WTC11 (cell line): ENCODE measurements at regions not wholly inside any gene's neighbourhood (a gene's known extent, or its start where the extent isn't known, plus 50 kb on each side); places are given as distances from the start of the nearest gene placed in this dataset.

Experiments used
- ATAC-seq: fragments of 200-7000 bp; cut with Tn5 transposase; 2 replicates; pipeline ENCODE4 v1.10.0; 2021; ENCODE audit warnings: mild to moderate bottlenecking, moderate library complexity
- CTCF ChIA-PET: fragments of 300-600 bp; sonication (Branson Sonifier 250); formaldehyde crosslinking; loops from one replicate; lab custom pipeline; 2021; ENCODE audit warnings: antibody characterized with exemption; lab: Charles Lee
- POLR2A ChIA-PET: fragments of 350-600 bp; sonication (Branson Sonifier 250); formaldehyde crosslinking; loops from one replicate; lab custom pipeline; 2021; ENCODE audit warnings: antibody characterized with exemption; lab: Charles Lee
- DNase-seq: peaks from one replicate; pipeline ENCODE4 v3.0.0; 2021; ENCODE audit warnings: low spot score
- H3K27ac Mint-ChIP-seq: 2 replicates; pipeline ENCODE4 v1.8.0; 2021; ENCODE audit warnings: mixed read lengths
- H3K27me3 Mint-ChIP-seq: 2 replicates; pipeline ENCODE4 v1.8.0; 2021; ENCODE audit warnings: low read depth, mild to moderate bottlenecking, moderate library complexity, mixed read lengths
- H3K36me3 Mint-ChIP-seq: 2 replicates; pipeline ENCODE4 v1.8.0; 2021; ENCODE audit warnings: mixed read lengths
- H3K4me1 Mint-ChIP-seq: 2 replicates; pipeline ENCODE4 v1.8.0; 2022; ENCODE audit warnings: mixed read lengths
- H3K4me3 Mint-ChIP-seq: 2 replicates; pipeline ENCODE4 v1.8.0; 2021; ENCODE audit warnings: mild to moderate bottlenecking, moderate library complexity, mixed read lengths
- H3K9me3 Mint-ChIP-seq: 2 replicates; pipeline ENCODE4 v1.8.0; 2021; ENCODE audit warnings: mixed read lengths
- CREB1 ChIP-seq: sonication (generic); formaldehyde crosslinking; IDR thresholded peaks from 2 replicates; pipeline ENCODE4 v1.8.0; 2023; ENCODE audit warnings: mild to moderate bottlenecking, missing genetic modification reagents
- ELF4 ChIP-seq: sonication (generic); formaldehyde crosslinking; IDR thresholded peaks from 2 replicates; pipeline ENCODE4 v1.8.1; 2022; ENCODE audit warnings: low read depth, mild to moderate bottlenecking, moderate library complexity, missing genetic modification reagents
- GRHL2 ChIP-seq: fragments of 250-450 bp; sonication (Bioruptor Pico); IDR thresholded peaks from 2 replicates; pipeline ENCODE4 v1.8.0; 2022; ENCODE audit warnings: mild to moderate bottlenecking, moderate library complexity; ENCODE audit not compliant: insufficient replicate concordance, severe bottlenecking
- IRF2 ChIP-seq: sonication (generic); formaldehyde crosslinking; IDR thresholded peaks from 2 replicates; pipeline ENCODE4 v1.8.0; 2022; ENCODE audit warnings: low read depth, missing genetic modification reagents, borderline replicate concordance
- MYBL2 ChIP-seq: sonication (generic); formaldehyde crosslinking; IDR thresholded peaks from 2 replicates; pipeline ENCODE4 v1.8.1; 2023; ENCODE audit warnings: mild to moderate bottlenecking, moderate library complexity, missing genetic modification reagents
- RELA ChIP-seq: sonication (generic); formaldehyde crosslinking; IDR thresholded peaks from 2 replicates; pipeline ENCODE4 v1.8.1; 2022; ENCODE audit warnings: missing genetic modification reagents, mild to moderate bottlenecking, borderline replicate concordance
- SOX15 ChIP-seq: fragments of 250-450 bp; sonication (Bioruptor Pico); IDR thresholded peaks from 2 replicates; pipeline ENCODE4 v1.9.0; 2021; ENCODE audit warnings: mild to moderate bottlenecking
- TEAD1 ChIP-seq: sonication (generic); formaldehyde crosslinking; IDR thresholded peaks from 2 replicates; pipeline ENCODE4 v1.8.0; 2022; ENCODE audit warnings: mild to moderate bottlenecking, missing genetic modification reagents
- ZNF219 ChIP-seq: sonication (generic); formaldehyde crosslinking; IDR thresholded peaks from 2 replicates; pipeline ENCODE4 v1.8.0; 2023; ENCODE audit warnings: missing genetic modification reagents, mild to moderate bottlenecking, borderline replicate concordance
- ZNF263 ChIP-seq: sonication (generic); formaldehyde crosslinking; IDR thresholded peaks from 2 replicates; pipeline ENCODE4 v1.8.1; 2022; ENCODE audit warnings: low read depth, mild to moderate bottlenecking, moderate library complexity, missing genetic modification reagents
- ZNF416 ChIP-seq: fragments of 250-450 bp; sonication (Bioruptor Pico); IDR thresholded peaks from 2 replicates; pipeline ENCODE4 v1.9.0; 2021; ENCODE audit warnings: mild to moderate bottlenecking, inconsistent platforms
- ZNF423 ChIP-seq: fragments of 250-450 bp; sonication (Bioruptor Pico); IDR thresholded peaks from 2 replicates; pipeline ENCODE4 v2.1.2; 2022; ENCODE audit warnings: mild to moderate bottlenecking, moderate library complexity
- TF ChIP-seq, protein P1 (sequence below): sonication (generic); formaldehyde crosslinking; IDR thresholded peaks from 2 replicates; pipeline ENCODE4 v1.8.1; 2023; ENCODE audit warnings: mild to moderate bottlenecking, missing genetic modification reagents, moderate library complexity
- TF ChIP-seq, protein P2 (sequence below): fragments of 250-450 bp; sonication (Bioruptor Pico); IDR thresholded peaks from 2 replicates; pipeline ENCODE4 v1.9.0; 2021; ENCODE audit warnings: mild to moderate bottlenecking
- TF ChIP-seq, protein P3 (sequence below): fragments of 250-450 bp; sonication (Bioruptor Pico); IDR thresholded peaks from 2 replicates; pipeline ENCODE4 v2.1.2; 2022; ENCODE audit warnings: mild to moderate bottlenecking, moderate library complexity
- TF ChIP-seq, protein P4 (sequence below): sonication (generic); formaldehyde crosslinking; conservative IDR thresholded peaks from 2 replicates; pipeline ENCODE4 v1.8.1; 2023; ENCODE audit warnings: mild to moderate bottlenecking, low read depth, missing genetic modification reagents, moderate library complexity
- TF ChIP-seq, protein P5 (sequence below): sonication (generic); formaldehyde crosslinking; IDR thresholded peaks from 2 replicates; pipeline ENCODE4 v1.8.1; 2023; ENCODE audit warnings: mild to moderate bottlenecking, missing genetic modification reagents
- TF ChIP-seq, protein P6 (sequence below): sonication (generic); formaldehyde crosslinking; IDR thresholded peaks from 2 replicates; pipeline ENCODE4 v1.8.0; 2022; ENCODE audit warnings: missing genetic modification reagents
- TF ChIP-seq, protein P7 (sequence below): sonication (generic); formaldehyde crosslinking; IDR thresholded peaks from 2 replicates; pipeline ENCODE4 v1.8.1; 2023; ENCODE audit warnings: mild to moderate bottlenecking, moderate library complexity, missing genetic modification reagents

DNA sequence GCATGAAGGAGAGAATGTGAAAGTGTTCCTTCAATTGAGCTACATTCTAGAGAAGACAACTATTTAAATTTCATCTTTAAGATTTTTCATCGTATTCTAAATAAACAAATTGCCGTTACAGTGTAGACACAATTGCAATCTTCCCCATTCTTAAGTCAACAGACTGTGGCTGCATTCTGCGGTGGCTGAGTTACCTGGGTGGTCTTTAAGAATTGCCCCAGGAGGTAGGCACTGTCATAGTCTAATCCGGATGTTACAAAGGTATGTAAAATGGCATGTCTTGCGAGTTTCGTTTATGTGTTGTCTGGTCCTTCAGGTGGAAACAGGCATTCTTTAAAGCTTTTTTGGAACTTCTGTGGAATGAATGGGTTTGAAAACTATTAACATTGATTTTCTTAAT is 586.1 kb upstream of the PITX2 start:
- ChIA-PET CTCF (interaction anchor here (1.4 kb wide), 1 partner anchor 16 kb away, joined by 3 read pairs; no protein-coding TSS in a partner anchor), POLR2A (no interaction called here)
- Mint-ChIP-seq H3K9me3 (no peaks in the 10 kb centered on the region), H3K4me3 (peak overlapping the region; percentile 4), H3K27me3 (no peaks in the 10 kb centered on the region), H3K4me1 (peaks cover 42% of the 10 kb centered on the region), H3K36me3 (no peaks in the 10 kb centered on the region)
- peak; percentile 36 for DNase-seq
- TF ChIP-seq MYBL2 (CRISPR knock-in tag) (no peak), TEAD1 (CRISPR knock-in tag) (no peak), ZNF423 (no peak), IRF2 (CRISPR knock-in tag) (no peak), ZNF263 (CRISPR knock-in tag) (no peak), GRHL2 (no peak), CREB1 (CRISPR knock-in tag) (no peak)
- TF ChIP-seq, protein P1, sequence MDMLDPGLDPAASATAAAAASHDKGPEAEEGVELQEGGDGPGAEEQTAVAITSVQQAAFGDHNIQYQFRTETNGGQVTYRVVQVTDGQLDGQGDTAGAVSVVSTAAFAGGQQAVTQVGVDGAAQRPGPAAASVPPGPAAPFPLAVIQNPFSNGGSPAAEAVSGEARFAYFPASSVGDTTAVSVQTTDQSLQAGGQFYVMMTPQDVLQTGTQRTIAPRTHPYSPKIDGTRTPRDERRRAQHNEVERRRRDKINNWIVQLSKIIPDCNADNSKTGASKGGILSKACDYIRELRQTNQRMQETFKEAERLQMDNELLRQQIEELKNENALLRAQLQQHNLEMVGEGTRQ (CRISPR knock-in tag): no peak
- TF ChIP-seq, protein P2, sequence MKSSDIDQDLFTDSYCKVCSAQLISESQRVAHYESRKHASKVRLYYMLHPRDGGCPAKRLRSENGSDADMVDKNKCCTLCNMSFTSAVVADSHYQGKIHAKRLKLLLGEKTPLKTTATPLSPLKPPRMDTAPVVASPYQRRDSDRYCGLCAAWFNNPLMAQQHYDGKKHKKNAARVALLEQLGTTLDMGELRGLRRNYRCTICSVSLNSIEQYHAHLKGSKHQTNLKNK (CRISPR knock-in tag): no peak
- TF ChIP-seq, protein P3, sequence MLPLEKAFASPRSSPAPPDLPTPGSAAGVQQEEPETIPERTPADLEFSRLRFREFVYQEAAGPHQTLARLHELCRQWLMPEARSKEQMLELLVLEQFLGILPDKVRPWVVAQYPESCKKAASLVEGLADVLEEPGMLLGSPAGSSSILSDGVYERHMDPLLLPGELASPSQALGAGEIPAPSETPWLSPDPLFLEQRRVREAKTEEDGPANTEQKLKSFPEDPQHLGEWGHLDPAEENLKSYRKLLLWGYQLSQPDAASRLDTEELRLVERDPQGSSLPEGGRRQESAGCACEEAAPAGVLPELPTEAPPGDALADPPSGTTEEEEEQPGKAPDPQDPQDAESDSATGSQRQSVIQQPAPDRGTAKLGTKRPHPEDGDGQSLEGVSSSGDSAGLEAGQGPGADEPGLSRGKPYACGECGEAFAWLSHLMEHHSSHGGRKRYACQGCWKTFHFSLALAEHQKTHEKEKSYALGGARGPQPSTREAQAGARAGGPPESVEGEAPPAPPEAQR: no peak
- TF ChIP-seq, all 79 proteins: peak for 0
- peak; percentile 78 for ATAC-seq
- peak overlapping the region; percentile 46 for H3K27ac Mint-ChIP-seq

DNA sequence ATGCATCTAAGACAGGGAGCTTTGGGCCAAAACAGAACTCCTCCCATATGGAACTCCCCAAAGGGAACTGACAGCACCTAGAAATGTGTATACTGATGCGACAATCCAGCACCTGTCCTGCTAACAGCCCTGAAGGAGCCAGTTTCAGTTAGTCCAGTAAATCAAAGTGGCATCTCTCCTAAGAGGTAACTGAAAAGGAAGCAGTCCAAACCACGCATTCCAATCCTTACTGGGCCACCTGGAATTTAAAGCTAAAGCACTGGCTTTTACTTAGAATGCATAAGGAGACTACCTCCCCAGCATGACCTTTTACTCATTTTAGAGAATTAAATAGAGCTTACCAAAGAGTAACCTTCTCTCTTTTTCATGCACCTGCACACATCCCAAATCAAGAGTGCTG is 586.8 kb upstream of the PITX2 start:
- TF ChIP-seq, protein P4, sequence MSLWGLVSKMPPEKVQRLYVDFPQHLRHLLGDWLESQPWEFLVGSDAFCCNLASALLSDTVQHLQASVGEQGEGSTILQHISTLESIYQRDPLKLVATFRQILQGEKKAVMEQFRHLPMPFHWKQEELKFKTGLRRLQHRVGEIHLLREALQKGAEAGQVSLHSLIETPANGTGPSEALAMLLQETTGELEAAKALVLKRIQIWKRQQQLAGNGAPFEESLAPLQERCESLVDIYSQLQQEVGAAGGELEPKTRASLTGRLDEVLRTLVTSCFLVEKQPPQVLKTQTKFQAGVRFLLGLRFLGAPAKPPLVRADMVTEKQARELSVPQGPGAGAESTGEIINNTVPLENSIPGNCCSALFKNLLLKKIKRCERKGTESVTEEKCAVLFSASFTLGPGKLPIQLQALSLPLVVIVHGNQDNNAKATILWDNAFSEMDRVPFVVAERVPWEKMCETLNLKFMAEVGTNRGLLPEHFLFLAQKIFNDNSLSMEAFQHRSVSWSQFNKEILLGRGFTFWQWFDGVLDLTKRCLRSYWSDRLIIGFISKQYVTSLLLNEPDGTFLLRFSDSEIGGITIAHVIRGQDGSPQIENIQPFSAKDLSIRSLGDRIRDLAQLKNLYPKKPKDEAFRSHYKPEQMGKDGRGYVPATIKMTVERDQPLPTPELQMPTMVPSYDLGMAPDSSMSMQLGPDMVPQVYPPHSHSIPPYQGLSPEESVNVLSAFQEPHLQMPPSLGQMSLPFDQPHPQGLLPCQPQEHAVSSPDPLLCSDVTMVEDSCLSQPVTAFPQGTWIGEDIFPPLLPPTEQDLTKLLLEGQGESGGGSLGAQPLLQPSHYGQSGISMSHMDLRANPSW (CRISPR knock-in tag): no peak
- TF ChIP-seq ZNF416 (CRISPR knock-in tag): no peak
- TF ChIP-seq, protein P5, sequence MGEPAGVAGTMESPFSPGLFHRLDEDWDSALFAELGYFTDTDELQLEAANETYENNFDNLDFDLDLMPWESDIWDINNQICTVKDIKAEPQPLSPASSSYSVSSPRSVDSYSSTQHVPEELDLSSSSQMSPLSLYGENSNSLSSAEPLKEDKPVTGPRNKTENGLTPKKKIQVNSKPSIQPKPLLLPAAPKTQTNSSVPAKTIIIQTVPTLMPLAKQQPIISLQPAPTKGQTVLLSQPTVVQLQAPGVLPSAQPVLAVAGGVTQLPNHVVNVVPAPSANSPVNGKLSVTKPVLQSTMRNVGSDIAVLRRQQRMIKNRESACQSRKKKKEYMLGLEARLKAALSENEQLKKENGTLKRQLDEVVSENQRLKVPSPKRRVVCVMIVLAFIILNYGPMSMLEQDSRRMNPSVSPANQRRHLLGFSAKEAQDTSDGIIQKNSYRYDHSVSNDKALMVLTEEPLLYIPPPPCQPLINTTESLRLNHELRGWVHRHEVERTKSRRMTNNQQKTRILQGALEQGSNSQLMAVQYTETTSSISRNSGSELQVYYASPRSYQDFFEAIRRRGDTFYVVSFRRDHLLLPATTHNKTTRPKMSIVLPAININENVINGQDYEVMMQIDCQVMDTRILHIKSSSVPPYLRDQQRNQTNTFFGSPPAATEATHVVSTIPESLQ: no peak
- TF ChIP-seq ELF4 (CRISPR knock-in tag): no peak
- TF ChIP-seq, protein P2 (CRISPR knock-in tag): no peak
- TF ChIP-seq ZNF219 (CRISPR knock-in tag): no peak
- no peak for TF ChIP-seq SOX15 (CRISPR knock-in tag)
- TF ChIP-seq CREB1 (CRISPR knock-in tag): no peak
- TF ChIP-seq, protein P6, sequence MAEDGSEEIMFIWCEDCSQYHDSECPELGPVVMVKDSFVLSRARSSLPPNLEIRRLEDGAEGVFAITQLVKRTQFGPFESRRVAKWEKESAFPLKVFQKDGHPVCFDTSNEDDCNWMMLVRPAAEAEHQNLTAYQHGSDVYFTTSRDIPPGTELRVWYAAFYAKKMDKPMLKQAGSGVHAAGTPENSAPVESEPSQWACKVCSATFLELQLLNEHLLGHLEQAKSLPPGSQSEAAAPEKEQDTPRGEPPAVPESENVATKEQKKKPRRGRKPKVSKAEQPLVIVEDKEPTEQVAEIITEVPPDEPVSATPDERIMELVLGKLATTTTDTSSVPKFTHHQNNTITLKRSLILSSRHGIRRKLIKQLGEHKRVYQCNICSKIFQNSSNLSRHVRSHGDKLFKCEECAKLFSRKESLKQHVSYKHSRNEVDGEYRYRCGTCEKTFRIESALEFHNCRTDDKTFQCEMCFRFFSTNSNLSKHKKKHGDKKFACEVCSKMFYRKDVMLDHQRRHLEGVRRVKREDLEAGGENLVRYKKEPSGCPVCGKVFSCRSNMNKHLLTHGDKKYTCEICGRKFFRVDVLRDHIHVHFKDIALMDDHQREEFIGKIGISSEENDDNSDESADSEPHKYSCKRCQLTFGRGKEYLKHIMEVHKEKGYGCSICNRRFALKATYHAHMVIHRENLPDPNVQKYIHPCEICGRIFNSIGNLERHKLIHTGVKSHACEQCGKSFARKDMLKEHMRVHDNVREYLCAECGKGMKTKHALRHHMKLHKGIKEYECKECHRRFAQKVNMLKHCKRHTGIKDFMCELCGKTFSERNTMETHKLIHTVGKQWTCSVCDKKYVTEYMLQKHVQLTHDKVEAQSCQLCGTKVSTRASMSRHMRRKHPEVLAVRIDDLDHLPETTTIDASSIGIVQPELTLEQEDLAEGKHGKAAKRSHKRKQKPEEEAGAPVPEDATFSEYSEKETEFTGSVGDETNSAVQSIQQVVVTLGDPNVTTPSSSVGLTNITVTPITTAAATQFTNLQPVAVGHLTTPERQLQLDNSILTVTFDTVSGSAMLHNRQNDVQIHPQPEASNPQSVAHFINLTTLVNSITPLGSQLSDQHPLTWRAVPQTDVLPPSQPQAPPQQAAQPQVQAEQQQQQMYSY (CRISPR knock-in tag): no peak
- TF ChIP-seq RELA (CRISPR knock-in tag): no peak
- TF ChIP-seq, protein P7, sequence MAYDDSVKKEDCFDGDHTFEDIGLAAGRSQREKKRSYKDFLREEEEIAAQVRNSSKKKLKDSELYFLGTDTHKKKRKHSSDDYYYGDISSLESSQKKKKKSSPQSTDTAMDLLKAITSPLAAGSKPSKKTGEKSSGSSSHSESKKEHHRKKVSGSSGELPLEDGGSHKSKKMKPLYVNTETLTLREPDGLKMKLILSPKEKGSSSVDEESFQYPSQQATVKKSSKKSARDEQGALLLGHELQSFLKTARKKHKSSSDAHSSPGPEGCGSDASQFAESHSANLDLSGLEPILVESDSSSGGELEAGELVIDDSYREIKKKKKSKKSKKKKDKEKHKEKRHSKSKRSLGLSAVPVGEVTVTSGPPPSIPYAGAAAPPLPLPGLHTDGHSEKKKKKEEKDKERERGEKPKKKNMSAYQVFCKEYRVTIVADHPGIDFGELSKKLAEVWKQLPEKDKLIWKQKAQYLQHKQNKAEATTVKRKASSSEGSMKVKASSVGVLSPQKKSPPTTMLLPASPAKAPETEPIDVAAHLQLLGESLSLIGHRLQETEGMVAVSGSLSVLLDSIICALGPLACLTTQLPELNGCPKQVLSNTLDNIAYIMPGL: no peak
- Mint-ChIP-seq H3K4me1 (peaks cover 39% of the 10 kb centered on the region), H3K9me3 (no peaks in the 10 kb centered on the region), H3K27me3 (no peaks in the 10 kb centered on the region), H3K36me3 (no peaks in the 10 kb centered on the region), H3K4me3 (peak overlapping the region; percentile 27; the same call in 1 of the 2 replicates), H3K27ac (peak overlapping the region; percentile 92)
- no peak for DNase-seq
- POLR2A ChIA-PET: no interaction called here
- peak; percentile 70 for ATAC-seq
- CTCF ChIA-PET: interaction anchor here (0.6 to 1.4 kb wide), 2 partner anchors 15 to 645 kb away, joined by 3 read pairs; no protein-coding TSS in a partner anchor
